ENCODE measurements at regions not wholly inside any gene's neighbourhood (a gene's known extent, or its start where the extent isn't known, plus 50 kb on each side); places are given as distances from the start of the nearest gene placed in this dataset.

DNA sequence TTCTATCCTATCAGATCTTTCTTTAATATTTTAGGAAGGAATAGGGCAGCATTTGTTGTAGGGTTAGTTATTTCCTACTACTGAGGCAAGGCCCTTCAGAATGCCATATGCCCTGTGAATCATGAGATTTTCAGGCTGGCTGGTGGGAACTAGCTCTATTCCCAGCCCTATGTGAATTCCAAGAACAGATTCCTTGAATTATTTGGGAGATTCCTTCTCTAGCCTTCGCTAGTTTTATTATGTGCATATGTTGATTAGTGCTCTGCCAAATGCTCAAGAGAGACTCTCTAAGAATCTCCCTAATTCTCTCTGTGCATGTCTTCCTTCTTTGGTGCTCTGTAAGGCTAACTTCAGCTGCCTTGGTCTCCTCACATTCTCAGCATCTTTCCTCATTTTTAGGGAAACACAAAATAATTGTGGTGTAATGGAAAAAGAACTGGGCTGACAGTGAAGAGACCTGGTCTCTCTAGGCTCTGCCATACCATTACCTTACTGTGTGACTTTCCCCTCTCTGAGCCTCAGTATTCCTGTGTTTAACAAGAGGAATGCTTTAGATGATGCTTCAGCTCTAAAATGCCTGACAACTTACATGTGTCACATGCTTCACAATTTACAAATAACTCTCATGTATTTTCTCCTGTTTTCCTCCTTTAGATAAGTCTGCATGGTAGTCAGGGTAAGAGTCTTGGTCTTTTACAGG, 79.7 kb downstream of the VMA21 start:
- no peak for DNase-seq

- DNase-seq = no peak
Observed at GRCh38 chrX:151478058-151478457, 81.1 kb downstream of the VMA21 start.

DNA sequence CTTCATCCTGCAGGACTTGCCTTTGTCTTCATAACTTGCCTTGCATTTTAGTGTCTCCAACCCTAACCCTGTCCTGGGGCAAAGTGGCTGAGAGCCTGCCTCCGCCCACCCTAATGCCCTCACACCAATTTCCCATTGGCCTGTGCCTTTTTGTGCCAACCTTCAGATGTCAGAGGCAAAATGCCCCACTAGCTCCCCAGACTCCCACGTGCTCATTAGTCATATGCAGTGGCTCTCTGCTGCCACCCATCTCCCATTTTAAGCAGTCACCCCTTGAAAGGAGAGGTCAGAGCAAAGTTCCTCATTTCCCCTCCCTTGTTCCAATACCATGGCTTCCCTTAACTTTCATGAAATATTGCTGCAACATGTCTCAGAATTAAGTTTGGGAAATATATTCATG, 74.8 kb upstream of the PASD1 start:
- DNase-seq = peak; percentile 11 to 13

DNA sequence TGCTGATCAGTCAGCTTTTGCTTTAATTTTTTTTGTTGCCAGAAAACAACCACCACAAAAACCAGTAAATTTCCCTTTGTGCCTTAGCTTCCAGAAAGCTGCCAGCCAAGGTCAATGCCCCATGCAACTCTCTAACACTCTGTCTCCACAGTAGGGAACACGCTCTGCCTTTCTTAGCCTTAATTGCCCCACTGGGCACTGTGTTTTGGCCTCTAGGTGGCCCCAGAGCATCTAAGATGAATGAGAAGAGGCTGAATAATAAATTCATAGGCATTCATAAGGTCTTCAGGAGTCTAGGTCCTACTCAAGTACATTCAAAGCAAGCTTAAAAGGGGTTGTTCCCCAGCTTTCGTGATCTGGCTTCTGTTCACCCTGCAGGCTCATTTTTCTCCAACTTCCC, 57.7 kb upstream of the PASD1 start:
- DNase-seq = no peak

- no peak for DNase-seq
Observed at GRCh38 chrX:151510203-151510602, 53.3 kb upstream of the PASD1 start.

DNA sequence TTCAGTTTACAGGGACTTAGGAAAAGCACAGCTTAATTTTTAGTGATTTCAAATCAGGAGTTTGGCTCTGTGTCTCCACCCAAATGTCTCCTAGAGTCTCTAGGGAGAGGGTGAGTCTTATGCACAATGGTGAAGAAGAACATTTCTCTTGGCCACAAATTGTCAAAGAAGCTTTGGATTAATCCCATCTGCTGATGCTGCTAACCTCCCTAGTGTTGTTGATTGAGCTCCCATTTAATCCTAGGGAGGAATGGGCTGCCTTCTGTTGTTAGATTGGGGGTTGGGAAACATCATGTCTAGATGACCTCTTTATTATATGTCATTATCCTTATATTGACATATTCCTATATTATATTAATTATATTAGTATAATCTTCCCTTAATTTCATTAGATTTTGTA, 50.0 kb upstream of the PASD1 start:
- DNase-seq = no peak
